Ramos (cell line): ENCODE measurements at regions not wholly inside any gene's neighbourhood (a gene's known extent, or its start where the extent isn't known, plus 50 kb on each side); places are given as distances from the start of the nearest gene placed in this dataset.

Source experiments
- in situ Hi-C: fragments of 300-500 bp; cut with MboI; formaldehyde crosslinking; loops from one replicate; pipeline ENCODE4 v1.14.3; 2022; ENCODE audit warnings: low sequenced_read_pairs; ENCODE audit not compliant: unreplicated experiment

DNA sequence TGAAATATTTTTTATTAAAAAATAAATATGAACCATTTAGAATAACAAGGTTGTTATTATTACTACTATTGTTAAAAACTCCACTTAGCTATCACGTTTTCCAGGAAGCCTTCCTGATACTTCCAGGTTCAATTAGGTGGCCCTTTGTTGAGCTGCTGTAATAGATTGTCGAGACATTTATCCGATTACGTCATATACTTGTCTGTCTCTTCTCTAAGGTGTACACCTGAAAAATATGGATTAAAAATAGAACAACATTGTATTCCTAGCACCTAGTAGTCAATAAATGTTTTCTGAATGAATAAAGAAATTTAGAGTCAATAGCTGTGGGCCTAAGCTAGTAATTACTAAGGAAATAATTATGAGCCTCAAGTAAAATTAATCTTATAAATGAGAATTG is 359.6 kb downstream of the RNF144B start:
- in situ Hi-C loops, result no loop called here

DNA sequence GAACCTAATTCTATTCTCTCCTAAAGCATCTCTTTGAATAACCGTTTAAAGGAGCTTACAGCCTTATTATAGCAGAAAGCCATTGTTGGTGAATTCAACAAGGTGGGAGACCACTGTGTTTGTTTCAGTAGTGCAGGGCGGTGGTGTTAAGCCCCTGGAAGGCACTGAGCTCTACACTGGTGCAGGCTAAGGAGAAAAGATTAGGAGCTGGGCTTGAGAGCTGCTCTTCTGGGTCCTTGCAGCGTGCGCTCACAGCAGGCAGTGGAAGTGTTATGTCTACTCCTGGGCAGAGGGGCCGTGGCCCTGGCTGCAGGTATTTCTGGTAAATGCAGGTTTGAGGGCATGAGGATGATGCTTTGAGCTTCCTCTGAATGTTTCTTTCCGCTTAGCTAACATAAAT is 361.2 kb downstream of the RNF144B start:
- in situ Hi-C loops, result no loop called here

- in situ Hi-C loops, result no loop called here
Observed at GRCh38 chr6:18752278-18753068, 365.3 kb downstream of the RNF144B start.

GRCh38 chr6:18753076-18753475 is 365.9 kb downstream of the RNF144B start:
- in situ Hi-C loops, result no loop called here

- in situ Hi-C loops, result no loop called here
Observed at GRCh38 chr6:18763086-18763485, 375.9 kb downstream of the RNF144B start.

DNA sequence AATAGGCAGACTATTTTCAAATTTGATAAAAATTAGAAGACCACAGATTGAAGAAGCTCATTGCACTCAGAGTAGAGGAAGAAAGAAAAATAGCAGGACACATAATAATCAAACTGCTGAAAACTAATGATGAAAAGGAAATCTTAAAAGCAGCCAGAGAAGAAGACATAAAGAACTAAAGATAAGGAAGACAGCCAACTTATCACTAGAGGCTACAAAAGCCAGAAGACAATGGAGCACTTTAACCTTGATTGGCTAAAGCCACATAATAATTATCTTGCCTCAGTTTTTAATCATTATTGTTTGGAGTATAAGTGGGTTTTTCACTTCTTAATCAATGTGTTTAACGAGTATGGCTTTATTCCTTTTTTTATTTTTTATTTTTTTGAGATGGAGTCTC is 397.6 kb downstream of the RNF144B start:
- in situ Hi-C loops, result no loop called here

GRCh38 chr6:18785810-18786490 is 398.8 kb downstream of the RNF144B start:
- in situ Hi-C loops, result no loop called here

GRCh38 chr6:18792866-18793265 is 405.7 kb downstream of the RNF144B start:
- in situ Hi-C loops, result no loop called here

DNA sequence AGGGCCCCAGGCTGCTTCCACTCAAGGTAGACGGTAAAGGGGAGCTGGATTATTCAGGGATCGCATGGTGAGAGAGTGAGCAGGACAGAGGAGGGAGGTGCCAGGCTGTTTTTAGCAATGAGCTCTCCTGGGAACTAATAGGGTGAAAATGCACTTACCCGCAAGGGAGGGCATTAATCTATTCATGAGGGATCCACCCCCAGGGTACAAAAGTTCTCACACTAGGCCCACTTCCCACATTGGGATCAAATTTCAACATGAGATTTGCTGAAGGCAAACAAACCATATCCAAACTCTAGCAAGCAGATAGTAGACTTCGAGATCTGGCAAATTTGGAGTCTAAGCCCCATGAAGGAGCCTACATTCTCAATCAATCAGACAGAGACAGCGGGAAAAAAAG is 408.6 kb downstream of the RNF144B start:
- in situ Hi-C loops, result no loop called here

DNA sequence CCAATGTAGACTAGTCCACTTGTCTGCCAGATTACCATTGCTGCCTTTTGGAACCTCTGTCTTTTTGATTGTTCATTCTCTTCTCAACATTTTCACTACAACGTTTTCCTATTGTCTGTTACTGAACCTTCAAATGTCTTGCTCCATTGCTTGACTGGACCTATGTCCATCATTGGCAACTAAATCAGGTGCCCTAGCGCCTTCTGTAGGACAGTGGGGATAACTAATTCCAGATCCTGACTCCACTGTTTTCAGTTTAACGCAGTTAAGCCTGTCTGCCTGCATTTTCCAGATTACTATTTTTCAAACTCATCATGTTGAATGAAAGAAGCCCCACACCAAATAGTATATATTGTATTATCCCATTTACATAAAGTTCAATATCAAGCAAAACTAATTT is 433.6 kb downstream of the RNF144B start:
- in situ Hi-C loops, result no loop called here

DNA sequence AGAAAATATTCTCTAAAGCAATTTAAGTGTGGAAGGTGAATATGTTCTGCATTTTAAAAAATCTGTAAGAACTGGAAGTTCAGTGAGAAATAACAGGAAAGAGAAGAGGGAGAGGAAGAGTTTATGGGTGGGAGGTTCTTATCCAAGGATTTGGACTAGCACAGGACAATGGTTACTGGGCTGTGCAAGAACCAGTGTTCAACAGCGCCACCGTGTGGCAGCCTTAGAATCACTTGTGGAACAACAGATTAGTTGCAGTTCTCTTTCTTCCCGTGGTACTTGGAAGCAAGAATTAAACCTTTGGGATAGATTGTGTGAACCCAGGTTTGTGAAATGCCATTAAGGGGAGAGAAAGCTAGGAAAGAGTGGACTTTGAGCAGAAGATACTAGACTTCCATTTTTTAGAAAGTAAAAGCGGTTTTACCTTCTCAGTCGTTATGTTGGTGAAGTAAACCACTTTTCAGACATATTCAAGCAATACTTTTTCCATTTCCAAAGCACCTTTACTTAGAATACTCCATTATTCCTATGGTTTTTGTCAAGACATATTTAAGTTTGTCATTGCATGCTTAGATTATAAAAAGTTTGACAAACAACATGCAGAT is 436.7 kb downstream of the RNF144B start:
- in situ Hi-C loops, result no loop called here

DNA sequence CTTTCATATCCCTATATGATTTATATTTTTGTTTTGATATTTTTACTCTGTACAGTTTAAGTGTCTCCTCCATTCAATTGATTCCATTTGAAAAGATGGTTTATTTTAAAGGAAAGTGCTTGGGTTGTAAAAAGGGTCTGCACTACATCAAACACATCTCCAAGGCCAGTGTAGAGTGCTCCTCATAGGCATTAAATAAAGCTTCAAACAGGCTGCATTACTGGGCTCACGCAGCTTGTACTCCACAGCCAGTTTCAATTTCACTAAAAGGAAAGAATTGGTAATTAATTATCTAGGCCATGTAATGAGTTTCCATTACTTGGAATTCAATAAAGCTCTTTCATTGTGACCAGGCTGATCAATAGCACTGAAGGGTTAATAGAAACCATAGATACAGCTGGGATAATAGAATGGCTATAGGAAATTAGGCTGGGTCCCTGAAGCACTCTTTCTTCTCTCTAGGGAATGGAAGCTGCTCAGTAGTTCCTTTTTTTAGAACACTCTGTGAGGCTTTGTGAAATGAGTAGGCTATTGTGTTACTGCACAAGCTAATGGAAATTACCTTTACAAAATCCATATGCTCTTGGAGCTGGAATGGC is 442.2 kb downstream of the RNF144B start:
- in situ Hi-C loops, result no loop called here

DNA sequence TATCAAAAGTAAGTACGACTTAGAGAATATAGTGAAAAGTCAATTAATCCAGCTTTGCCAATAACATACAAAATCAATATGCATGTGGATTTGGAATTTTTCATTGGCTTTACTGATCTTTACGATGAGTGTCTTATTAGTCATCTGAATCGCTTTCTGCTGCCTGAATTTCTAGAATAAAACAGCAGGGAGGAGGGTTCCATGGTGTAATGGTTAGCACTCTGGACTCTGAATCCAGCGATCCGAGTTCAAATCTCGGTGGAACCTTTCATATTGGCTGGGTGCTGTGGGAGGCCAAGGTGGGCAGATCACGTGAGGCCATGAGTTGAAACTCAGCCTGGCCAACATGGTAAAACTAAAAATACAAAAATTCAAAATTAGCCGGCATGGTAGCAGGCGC is 448.8 kb downstream of the RNF144B start:
- in situ Hi-C loops, result no loop called here

- in situ Hi-C loops, result no loop called here
Observed at GRCh38 chr6:18837013-18837412, 449.9 kb downstream of the RNF144B start.

GRCh38 chr6:18842534-18842933 is 455.4 kb downstream of the RNF144B start:
- in situ Hi-C loops, result no loop called here

GRCh38 chr6:18845896-18846295 is 458.7 kb downstream of the RNF144B start:
- in situ Hi-C loops, result no loop called here

DNA sequence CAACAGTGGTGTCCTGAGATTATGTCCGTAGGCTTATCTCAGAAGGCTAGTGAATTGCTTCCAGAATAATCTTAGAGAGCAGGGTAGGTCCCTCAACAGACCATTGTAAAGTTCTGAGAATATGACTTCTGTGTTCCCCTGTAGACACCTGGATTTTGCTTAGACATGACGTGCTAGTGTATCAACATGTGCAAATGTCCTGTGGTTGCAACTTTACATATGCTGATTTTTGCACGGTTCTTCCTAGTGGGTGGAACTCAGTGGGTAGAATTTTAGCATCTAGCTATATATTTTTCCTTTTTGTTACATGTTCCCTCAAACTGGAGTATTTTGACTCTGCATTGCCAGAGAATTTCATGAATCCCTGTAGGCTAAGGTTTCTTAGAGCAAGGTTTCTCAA is 459.2 kb downstream of the RNF144B start:
- in situ Hi-C loops, result no loop called here

- in situ Hi-C loops, result no loop called here
Observed at GRCh38 chr6:18861204-18861603, 474.1 kb downstream of the RNF144B start.

DNA sequence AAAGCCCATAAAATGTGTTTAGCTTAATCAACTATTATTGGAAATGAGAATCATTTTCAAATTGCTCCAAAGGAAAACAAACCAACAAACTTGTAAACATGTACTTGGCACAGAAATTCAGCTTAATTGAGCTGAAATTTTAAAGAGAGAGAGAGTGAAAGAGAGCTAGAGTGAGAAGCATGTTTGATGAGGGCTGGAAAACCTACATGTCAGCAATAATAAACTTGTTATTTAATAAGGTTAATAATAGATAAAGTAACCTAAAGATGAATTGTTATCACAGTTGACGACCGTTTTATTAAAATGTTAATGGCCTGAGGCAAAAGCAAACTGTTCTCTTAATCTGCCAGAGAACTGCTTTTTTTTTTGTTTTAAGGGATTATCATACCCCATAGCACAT is 496.1 kb downstream of the RNF144B start:
- in situ Hi-C loops, result no loop called here

DNA sequence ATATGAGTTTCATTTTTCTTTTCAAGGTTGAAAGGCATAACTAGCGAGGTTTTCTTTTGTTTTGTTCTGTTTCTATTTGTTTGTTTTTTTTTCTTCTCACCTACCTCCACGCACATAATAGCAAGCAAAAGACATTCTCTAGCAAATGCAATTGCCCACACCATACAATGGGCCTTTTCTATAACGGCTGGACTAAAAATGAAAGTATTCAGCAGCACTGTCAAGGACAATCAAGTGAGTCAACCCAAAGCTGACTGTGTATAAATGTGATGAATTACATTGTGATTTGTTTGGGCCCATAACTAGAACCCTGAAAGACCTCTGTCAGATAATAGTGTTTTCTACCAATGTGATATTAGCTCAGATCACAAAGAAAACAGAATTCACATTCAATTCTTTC is 496.7 kb downstream of the RNF144B start:
- in situ Hi-C loops, result no loop called here
